ENCODE measurements at regions not wholly inside any gene's neighbourhood (a gene's known extent, or its start where the extent isn't known, plus 50 kb on each side); places are given as distances from the start of the nearest gene placed in this dataset.

DNA sequence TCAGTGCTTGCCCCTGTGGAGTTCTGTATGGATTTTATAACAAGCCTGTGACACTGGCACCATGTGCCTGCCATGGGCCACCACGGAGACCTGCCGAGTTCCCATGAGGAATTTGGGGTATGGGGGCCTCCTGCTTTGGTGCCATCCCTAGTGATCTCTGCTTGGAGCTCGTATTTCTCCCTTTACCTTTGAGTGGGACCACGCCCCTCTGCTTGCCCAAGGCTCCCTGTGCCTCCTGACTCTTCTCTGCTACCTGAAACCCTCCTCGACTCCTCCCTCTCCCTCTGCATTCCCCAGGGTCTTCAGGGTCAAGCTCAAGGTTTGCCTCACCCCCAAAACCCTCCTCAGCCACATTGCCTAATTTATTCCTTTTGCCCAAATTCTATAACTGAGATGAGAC is 225.0 kb downstream of the BUB3 start (continued):
- TF ChIP-seq CBX8 (IDR thresholded peaks at IDR 0.05; ENCODE audit: borderline replicate concordance, low read depth, low read length) (no peak), ASH2L (IDR thresholded peaks at IDR 0.05; ENCODE audit: low read length) (no peak), EP300 (IDR thresholded peaks at IDR 0.05; ENCODE audit: borderline replicate concordance in 1 of 2, low read depth in 2 of 2, low read length in 2 of 2) (no peak), TAF1 (IDR thresholded peaks at IDR 0.05; ENCODE audit: low read depth, low read length) (no peak), EZH2 (IDR thresholded peaks at IDR 0.05; ENCODE audit: low read depth, low read length, severe bottlenecking) (no peak), RXRA (IDR thresholded peaks at IDR 0.05; ENCODE audit: insufficient read depth, low read depth, low read length) (no peak), USF2 (IDR thresholded peaks at IDR 0.05; ENCODE audit: low read length) (no peak)

Measured in H1 (cell line).